ENCODE measurements at regions not wholly inside any gene's neighbourhood (a gene's known extent, or its start where the extent isn't known, plus 50 kb on each side); places are given as distances from the start of the nearest gene placed in this dataset.

- DNase-seq = no peak
Observed at GRCh38 chr6:134739299-134740026, 210.4 kb downstream of the ALDH8A1 start.

- no peak for DNase-seq
Observed at GRCh38 chr6:134738211-134738885, 211.6 kb downstream of the ALDH8A1 start.

DNA sequence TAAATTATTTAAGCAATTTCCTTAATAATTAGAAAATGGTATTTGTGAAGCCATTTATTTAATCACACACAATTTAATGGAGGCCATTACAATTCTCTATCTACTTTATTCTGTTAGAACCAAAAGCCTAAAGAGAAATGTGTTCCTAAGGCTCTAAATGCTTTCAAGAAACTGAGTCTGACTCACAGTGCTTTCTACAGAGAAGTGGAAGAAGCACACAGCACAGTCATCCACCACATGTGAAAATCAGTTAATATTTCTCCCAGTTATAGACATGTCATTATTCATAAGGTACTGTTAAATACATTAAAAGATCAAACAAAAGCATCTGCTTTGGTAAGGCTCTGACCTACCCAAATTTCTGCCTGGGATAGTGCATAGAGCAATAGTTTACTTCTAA, 214.4 kb downstream of the ALDH8A1 start:
- DNase-seq = no peak

- DNase-seq = no peak
Observed at GRCh38 chr6:134734312-134734869, 215.5 kb downstream of the ALDH8A1 start.

- DNase-seq = peak in 1 of 2 donors; percentile 2
Observed at GRCh38 chr6:134733801-134734200, 216.1 kb downstream of the ALDH8A1 start.

DNA sequence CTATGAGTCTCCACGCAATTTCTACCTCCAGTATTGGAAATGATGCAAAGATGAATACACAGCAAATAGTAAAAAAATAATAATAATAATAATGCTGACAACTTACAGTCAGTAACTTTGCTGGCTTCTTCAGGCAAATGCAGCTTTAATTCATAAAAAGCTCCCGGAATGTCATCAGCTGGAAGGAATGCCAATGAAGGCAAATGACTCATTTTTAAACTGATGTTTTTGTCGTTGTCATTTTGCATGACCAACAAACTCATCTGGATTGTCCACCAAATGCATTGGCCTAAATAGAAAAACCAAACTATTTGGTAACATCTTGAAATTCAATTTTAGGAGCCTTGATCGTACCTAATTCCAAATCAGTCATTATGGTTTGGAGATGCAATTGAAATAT, 217.1 kb downstream of the ALDH8A1 start:
- no peak for DNase-seq

DNA sequence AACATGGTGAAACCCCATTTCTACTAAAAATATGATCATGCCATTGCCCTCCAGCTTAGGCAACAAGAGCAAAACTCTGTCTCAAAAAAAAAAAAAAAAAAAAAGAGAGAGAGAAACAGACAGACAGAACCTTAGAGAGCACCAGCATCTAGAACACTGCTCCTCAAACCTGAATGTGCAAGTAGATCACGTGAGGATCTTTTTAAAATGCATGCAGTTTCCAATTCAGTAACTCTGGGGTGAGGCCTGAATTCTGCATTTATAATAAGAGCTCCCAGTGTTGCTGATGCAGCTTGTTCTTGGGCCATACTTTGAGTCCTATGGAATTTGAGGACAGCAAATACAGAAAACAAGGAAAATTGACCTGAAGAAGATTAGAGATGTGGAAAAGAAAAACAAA, 218.3 kb downstream of the ALDH8A1 start:
- DNase-seq = no peak

DNA sequence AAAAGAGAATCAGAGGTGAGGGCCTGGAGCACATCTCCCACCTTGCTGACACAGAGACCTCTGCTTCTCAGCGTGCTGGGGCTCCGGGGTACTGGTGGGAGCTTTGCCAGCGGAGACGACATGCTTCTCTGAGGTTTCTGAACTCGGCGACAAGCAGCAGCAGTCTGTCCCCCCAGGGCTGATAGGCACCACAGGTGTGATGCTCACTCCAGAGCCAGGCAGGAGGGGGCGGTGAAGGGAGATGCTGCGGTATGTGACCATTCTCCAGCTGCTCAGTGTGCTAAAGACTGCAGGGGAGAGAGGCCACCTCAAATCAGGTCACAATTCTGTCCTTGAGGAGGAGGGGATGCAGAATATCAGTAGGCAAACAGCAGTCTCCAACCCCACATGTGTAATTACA, 219.9 kb downstream of the ALDH8A1 start:
- no peak for DNase-seq

- DNase-seq = no peak
Observed at GRCh38 chr6:134729561-134729960, 220.3 kb downstream of the ALDH8A1 start.

DNA sequence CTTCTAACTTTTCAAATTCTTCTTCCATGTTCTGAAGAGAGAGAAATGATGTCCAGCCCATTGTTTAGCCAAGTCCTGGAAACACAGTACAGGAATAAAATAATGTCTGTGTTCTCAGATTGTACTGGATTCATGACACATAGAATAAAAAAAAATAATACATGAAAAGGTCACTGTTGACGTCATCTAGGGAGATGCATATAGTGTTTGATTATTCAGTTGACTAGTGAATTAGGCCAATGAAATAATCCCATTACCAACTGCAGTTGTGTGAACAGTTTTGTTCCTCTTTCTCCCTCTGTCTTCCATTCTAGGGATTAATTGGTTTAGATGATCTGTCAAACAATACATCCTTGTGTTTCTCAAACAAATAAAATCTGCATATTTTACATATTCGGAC, 222.8 kb downstream of the ALDH8A1 start:
- no peak for DNase-seq

DNA sequence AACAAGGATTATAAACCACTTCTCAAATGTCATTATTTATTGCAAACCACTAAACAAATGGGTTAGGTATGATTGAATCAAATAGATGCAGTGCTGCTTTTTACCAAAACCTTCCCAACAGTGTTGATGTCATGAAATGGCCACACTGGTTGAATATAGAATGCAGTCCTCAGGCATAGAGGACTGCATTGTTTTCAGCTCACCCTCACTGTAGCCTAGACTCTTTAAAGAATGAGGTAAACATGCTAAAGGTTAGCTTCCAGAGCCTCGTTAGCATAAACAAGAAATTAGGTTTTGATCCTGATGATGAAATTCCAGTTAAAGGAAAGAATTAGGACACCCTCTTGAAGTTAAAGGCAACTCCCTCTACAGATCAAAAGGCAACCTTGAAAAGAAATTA, 224.3 kb downstream of the ALDH8A1 start:
- no peak for DNase-seq

- peak in 1 of 2 donors; percentile 16 for DNase-seq
Observed at GRCh38 chr6:134724771-134725340, 225.0 kb downstream of the ALDH8A1 start.

GRCh38 chr6:134723081-134723871, 226.6 kb downstream of the ALDH8A1 start:
- DNase-seq = no peak

- DNase-seq = no peak
Observed at GRCh38 chr6:134722200-134722870, 227.6 kb downstream of the ALDH8A1 start.

- no peak for DNase-seq
Observed at GRCh38 chr6:134721060-134721405, 228.9 kb downstream of the ALDH8A1 start.

- peak in 1 of 2 donors; percentile 31 for DNase-seq
Observed at GRCh38 chr6:134720353-134721059, 229.4 kb downstream of the ALDH8A1 start.

DNA sequence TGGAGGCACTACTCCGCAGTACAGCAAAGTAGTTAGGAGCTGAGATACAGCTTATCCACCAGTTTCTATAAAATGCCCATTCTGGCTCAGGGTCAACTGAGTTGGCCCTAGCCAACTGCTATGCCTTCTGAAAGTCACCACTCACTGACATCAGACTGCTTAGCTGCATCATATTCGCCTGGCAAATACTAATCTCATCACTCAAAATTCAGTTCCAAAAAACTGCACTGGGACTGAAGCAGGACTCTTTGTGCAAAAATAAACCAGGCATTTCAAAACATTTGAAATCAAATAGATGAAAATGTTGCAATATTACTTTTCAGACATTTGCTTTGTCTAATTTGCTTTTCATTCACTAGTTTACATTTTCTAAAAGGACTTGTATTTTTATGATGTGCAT, 230.0 kb downstream of the ALDH8A1 start:
- DNase-seq = no peak

GRCh38 chr6:134719286-134719685, 230.6 kb downstream of the ALDH8A1 start:
- DNase-seq = no peak

DNA sequence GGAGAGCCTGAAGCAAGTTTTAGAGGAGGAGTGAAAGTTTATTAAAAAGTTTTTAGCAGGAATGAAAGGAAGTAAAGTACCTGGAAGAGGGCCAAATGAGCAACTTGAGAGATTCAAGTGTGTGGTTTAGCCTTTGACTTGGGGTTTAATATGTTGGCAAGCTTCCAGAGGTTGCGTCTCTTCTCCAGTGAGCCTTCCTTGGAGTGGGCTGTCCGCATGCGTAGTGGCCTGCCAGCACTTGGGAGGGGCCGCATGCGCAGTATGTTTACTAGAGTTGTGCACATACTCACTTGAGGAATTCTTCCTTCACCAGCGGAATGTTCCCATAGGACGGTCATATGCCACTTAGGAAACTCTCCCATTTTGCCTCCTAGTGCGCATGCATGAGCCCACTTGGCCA, 235.2 kb downstream of the ALDH8A1 start:
- no peak for DNase-seq

- DNase-seq = no peak
Observed at GRCh38 chr6:134714113-134714512, 235.8 kb downstream of the ALDH8A1 start.

GRCh38 chr6:134712311-134712710, 237.6 kb downstream of the ALDH8A1 start:
- DNase-seq = no peak

DNA sequence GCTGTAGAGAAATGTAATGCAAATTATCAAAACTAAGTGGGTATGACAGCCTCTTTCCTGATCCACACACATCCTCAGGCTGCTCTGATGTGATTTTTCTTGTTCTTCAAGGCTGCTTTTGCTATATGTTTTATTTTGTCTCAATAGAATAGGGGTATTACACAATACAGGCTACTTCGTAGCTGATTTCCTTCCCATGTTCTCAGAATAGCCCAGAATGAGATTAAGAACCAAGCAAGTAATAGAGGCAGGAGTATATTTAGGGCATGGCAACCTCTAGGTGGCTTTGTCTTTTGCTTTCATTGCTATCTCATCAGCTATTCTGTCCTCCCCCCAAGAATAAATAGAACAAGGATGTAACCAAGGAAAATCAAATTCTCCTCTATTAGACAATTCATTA, 241.8 kb downstream of the ALDH8A1 start:
- DNase-seq = no peak
